Liver (tissue), 8 donors: ENCODE measurements at regions not wholly inside any gene's neighbourhood (a gene's known extent, or its start where the extent isn't known, plus 50 kb on each side); places are given as distances from the start of the nearest gene placed in this dataset.

Experiments used
- DNase-seq: peaks from one replicate; pipeline ENCODE4 v3.0.0-alpha.2; 2017; ENCODE audit warnings: low spot score
- H3K27ac ChIP-seq, 2 donors: one replicate each; pipeline ENCODE4 v1.7.0; 2013; ENCODE audit warnings: inconsistent platforms in 2 of 2, low read length in 2 of 2, control low read depth in 1 of 2, low read depth in 1 of 2, mild to moderate bottlenecking in 1 of 2
- H3K27me3 ChIP-seq, 4 donors: one replicate each; pipeline versions ENCODE4 v1.6.1 to v1.7.0; 2013; ENCODE audit warnings: low read length in 3 of 4, inconsistent platforms in 1 of 4, mild to moderate bottlenecking in 1 of 4, moderate library complexity in 1 of 4; ENCODE audit not compliant: control insufficient read depth in 4 of 4, insufficient read depth in 4 of 4
- H3K36me3 ChIP-seq, 4 donors: one replicate each; pipeline versions ENCODE4 v1.6.1 to v1.7.0; 2013; ENCODE audit warnings: low read length in 3 of 4, mild to moderate bottlenecking in 3 of 4, low read depth in 1 of 4, moderate library complexity in 1 of 4; ENCODE audit not compliant: control insufficient read depth in 4 of 4, insufficient read depth in 3 of 4
- H3K4me1 ChIP-seq, 4 donors: one replicate each; pipeline versions ENCODE4 v1.6.1 to v1.7.0; 2013; ENCODE audit warnings: low read length in 3 of 4, mild to moderate bottlenecking in 3 of 4, moderate library complexity in 1 of 4; ENCODE audit not compliant: control insufficient read depth in 4 of 4, insufficient read depth in 4 of 4
- H3K4me3 ChIP-seq, 3 donors: one replicate each; pipeline versions ENCODE4 v1.6.1 to v1.7.0; 2013; ENCODE audit warnings: low read length in 3 of 3, control low read depth in 1 of 3, low read depth in 1 of 3, mild to moderate bottlenecking in 1 of 3
- H3K9ac ChIP-seq, 2 donors: one replicate each; pipeline ENCODE4 v1.7.0; 2013; ENCODE audit warnings: low read length in 2 of 2, mild to moderate bottlenecking in 2 of 2, moderate library complexity in 2 of 2, control low read depth in 1 of 2, low read depth in 1 of 2
- H3K9me3 ChIP-seq, 4 donors: one replicate each; pipeline versions ENCODE4 v1.6.1 to v1.7.0; 2013; ENCODE audit warnings: low read length in 3 of 4; ENCODE audit not compliant: control insufficient read depth in 4 of 4
- EGR1 ChIP-seq, 2 donors: IDR thresholded peaks; 2 replicates each; pipeline ENCODE4 v1.6.1; 2016 to 2018; ENCODE audit warnings: antibody characterized with exemption in 2 of 2, low read depth in 2 of 2
- GABPA ChIP-seq, 2 donors: IDR thresholded peaks in 1 of 2; conservative IDR thresholded peaks in 1 of 2; 2 replicates each; pipeline ENCODE4 v1.6.1; 2016; ENCODE audit warnings: antibody characterized with exemption in 2 of 2, mild to moderate bottlenecking in 1 of 2, moderate library complexity in 1 of 2
- HNF4A ChIP-seq, 2 donors: conservative IDR thresholded peaks; 2 replicates each; pipeline ENCODE4 v1.6.1; 2016; ENCODE audit warnings: antibody characterized with exemption in 2 of 2, mild to moderate bottlenecking in 2 of 2
- HNF4G ChIP-seq: IDR thresholded peaks from 2 replicates; pipeline ENCODE4 v1.6.1; 2016; ENCODE audit warnings: antibody characterized with exemption
- NR2F2 ChIP-seq: IDR thresholded peaks from 2 replicates; pipeline ENCODE4 v1.6.1; 2016; ENCODE audit warnings: antibody characterized with exemption
- RAD21 ChIP-seq, 2 donors: IDR thresholded peaks; 2 replicates each; pipeline ENCODE4 v1.6.1; 2016; ENCODE audit warnings: antibody characterized with exemption in 2 of 2, mild to moderate bottlenecking in 2 of 2
- RXRA ChIP-seq, 2 donors: IDR thresholded peaks; 2 replicates each; pipeline ENCODE4 v1.6.1; 2017 to 2018; ENCODE audit warnings: antibody characterized with exemption in 2 of 2, mild to moderate bottlenecking in 1 of 2
- YY1 ChIP-seq: IDR thresholded peaks from 2 replicates; pipeline ENCODE4 v1.6.1; 2016; ENCODE audit warnings: antibody characterized with exemption, mild to moderate bottlenecking
- WGBS: extraction: QIAGEN DNeasy Blood & Tissue Kit; methylation state at CpG from one replicate; pipeline ENCODE4 v1.1.7; 2013; 5-methylcytosine and 5-hydroxymethylcytosine counted together
- TF ChIP-seq, protein P1 (sequence below): IDR thresholded peaks from 2 replicates; pipeline ENCODE4 v1.6.1; 2016; ENCODE audit warnings: antibody characterized with exemption
- TF ChIP-seq, protein P2 (sequence below): fragments of 150-350 bp; IDR thresholded peaks from 2 replicates; pipeline ENCODE4 v1.5.1; 2017; ENCODE audit warnings: improper control_type of control experiment, low read depth, low read length; ENCODE audit not compliant: missing input control
- TF ChIP-seq, protein P3 (sequence below): IDR thresholded peaks from 2 replicates; pipeline ENCODE4 v1.6.1; 2016; ENCODE audit warnings: antibody characterized with exemption
- TF ChIP-seq, protein P4 (sequence below): IDR thresholded peaks from 2 replicates; pipeline ENCODE4 v1.6.1; 2016; ENCODE audit warnings: antibody characterized with exemption, mild to moderate bottlenecking
- donor health status: healthy.
- donor health status: healthy.
- donor health status: healthy.
- donor health status: healthy.
- donor health status: healthy.

DNA sequence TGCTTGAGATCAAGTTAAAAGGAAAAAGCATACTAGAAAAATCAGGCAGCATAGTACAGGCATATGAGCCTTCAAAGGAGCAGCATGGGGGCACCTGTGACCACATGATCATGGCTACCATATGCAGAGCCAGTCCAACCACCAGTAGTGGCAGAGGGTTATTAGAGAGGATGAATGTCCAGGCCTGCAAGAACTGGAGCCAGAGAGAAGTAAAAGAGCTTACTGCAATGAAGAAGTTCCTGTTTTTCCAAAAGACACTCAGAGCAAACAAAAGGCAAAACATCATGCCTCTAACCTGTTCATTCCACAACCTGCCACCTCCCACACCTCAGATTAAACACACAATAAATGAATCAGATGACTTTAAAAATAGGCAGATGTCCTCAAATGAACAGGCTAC lies 99.6 kb upstream of the NAMPT start:
- no peak overlapping the region for H3K9ac ChIP-seq
- DNase-seq, result no peak

DNA sequence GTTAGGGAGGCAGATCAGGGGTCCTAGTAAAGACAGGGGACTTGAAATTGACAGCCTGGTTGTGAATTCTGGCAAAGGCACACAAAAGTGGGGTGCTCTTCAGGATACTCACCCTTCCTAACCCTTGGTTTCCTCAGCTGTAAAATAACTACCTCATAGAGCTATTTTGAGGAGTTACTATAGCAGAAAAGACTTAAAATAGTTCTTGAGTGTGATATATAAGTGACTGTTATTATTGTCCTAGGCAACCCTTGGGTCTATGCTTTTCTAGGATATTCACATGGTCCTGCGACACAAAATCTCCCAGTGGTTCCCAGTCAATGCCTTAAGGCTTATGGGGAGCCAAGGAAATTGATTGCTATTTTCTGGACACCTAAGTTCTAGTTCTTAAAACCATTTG lies 98.1 kb upstream of the NAMPT start:
- Histone ChIP-seq H3K27ac (no peak overlapping the region), H3K4me1 (no peaks in the 10 kb centered on the region), H3K4me3 (no peak overlapping the region), H3K27me3 (no peaks in the 10 kb centered on the region), H3K9ac (no peak overlapping the region), H3K36me3 (no peaks in the 10 kb centered on the region), H3K9me3 (peaks cover 0 to 1% (median 0%) of the 10 kb centered on the region in 4 donors)
- DNase-seq, result no peak
- no peak for TF ChIP-seq HNF4G
- no peak for TF ChIP-seq EGR1 (IDR thresholded peaks at IDR 0.05; ENCODE audit: low read depth in 2 of 2)
- TF ChIP-seq, protein P1, sequence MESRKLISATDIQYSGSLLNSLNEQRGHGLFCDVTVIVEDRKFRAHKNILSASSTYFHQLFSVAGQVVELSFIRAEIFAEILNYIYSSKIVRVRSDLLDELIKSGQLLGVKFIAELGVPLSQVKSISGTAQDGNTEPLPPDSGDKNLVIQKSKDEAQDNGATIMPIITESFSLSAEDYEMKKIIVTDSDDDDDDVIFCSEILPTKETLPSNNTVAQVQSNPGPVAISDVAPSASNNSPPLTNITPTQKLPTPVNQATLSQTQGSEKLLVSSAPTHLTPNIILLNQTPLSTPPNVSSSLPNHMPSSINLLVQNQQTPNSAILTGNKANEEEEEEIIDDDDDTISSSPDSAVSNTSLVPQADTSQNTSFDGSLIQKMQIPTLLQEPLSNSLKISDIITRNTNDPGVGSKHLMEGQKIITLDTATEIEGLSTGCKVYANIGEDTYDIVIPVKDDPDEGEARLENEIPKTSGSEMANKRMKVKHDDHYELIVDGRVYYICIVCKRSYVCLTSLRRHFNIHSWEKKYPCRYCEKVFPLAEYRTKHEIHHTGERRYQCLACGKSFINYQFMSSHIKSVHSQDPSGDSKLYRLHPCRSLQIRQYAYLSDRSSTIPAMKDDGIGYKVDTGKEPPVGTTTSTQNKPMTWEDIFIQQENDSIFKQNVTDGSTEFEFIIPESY, result no peak
- no peak for TF ChIP-seq YY1
- TF ChIP-seq, protein P2, sequence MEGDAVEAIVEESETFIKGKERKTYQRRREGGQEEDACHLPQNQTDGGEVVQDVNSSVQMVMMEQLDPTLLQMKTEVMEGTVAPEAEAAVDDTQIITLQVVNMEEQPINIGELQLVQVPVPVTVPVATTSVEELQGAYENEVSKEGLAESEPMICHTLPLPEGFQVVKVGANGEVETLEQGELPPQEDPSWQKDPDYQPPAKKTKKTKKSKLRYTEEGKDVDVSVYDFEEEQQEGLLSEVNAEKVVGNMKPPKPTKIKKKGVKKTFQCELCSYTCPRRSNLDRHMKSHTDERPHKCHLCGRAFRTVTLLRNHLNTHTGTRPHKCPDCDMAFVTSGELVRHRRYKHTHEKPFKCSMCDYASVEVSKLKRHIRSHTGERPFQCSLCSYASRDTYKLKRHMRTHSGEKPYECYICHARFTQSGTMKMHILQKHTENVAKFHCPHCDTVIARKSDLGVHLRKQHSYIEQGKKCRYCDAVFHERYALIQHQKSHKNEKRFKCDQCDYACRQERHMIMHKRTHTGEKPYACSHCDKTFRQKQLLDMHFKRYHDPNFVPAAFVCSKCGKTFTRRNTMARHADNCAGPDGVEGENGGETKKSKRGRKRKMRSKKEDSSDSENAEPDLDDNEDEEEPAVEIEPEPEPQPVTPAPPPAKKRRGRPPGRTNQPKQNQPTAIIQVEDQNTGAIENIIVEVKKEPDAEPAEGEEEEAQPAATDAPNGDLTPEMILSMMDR, result no peak
- TF ChIP-seq NR2F2, result no peak
- whole genome bisulfite sequencing, result 100% methylated on average over 1 of the region's 1 CpG

More for the DNA sequence above, 99.6 kb upstream of the NAMPT start:
- H3K27ac ChIP-seq, result no peak overlapping the region
- H3K36me3 ChIP-seq, result no peaks in the 10 kb centered on the region
- H3K9me3 ChIP-seq, result peaks cover 0 to 1% (median 0%) of the 10 kb centered on the region in 4 donors
- H3K4me3 ChIP-seq, result no peak overlapping the region
- TF ChIP-seq GABPA (IDR thresholded peaks at IDR 0.05 in 1 of 2, conservative IDR thresholded peaks at IDR 0.05 in 1 of 2) (no peak), HNF4A (conservative IDR thresholded peaks at IDR 0.05) (no peak), RAD21 (IDR thresholded peaks at IDR 0.05) (no peak), NR2F2 (no peak), RXRA (IDR thresholded peaks at IDR 0.05) (no peak), HNF4G (no peak), EGR1 (IDR thresholded peaks at IDR 0.05; ENCODE audit: low read depth in 2 of 2) (no peak)
- TF ChIP-seq, protein P1, result no peak
- TF ChIP-seq, protein P3, sequence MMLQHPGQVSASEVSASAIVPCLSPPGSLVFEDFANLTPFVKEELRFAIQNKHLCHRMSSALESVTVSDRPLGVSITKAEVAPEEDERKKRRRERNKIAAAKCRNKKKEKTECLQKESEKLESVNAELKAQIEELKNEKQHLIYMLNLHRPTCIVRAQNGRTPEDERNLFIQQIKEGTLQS, result no peak
- TF ChIP-seq, protein P4, sequence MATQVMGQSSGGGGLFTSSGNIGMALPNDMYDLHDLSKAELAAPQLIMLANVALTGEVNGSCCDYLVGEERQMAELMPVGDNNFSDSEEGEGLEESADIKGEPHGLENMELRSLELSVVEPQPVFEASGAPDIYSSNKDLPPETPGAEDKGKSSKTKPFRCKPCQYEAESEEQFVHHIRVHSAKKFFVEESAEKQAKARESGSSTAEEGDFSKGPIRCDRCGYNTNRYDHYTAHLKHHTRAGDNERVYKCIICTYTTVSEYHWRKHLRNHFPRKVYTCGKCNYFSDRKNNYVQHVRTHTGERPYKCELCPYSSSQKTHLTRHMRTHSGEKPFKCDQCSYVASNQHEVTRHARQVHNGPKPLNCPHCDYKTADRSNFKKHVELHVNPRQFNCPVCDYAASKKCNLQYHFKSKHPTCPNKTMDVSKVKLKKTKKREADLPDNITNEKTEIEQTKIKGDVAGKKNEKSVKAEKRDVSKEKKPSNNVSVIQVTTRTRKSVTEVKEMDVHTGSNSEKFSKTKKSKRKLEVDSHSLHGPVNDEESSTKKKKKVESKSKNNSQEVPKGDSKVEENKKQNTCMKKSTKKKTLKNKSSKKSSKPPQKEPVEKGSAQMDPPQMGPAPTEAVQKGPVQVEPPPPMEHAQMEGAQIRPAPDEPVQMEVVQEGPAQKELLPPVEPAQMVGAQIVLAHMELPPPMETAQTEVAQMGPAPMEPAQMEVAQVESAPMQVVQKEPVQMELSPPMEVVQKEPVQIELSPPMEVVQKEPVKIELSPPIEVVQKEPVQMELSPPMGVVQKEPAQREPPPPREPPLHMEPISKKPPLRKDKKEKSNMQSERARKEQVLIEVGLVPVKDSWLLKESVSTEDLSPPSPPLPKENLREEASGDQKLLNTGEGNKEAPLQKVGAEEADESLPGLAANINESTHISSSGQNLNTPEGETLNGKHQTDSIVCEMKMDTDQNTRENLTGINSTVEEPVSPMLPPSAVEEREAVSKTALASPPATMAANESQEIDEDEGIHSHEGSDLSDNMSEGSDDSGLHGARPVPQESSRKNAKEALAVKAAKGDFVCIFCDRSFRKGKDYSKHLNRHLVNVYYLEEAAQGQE, result no peak
- no peaks in the 10 kb centered on the region for H3K27me3 ChIP-seq
- no peaks in the 10 kb centered on the region for H3K4me1 ChIP-seq
